ENCODE measurements at regions not wholly inside any gene's neighbourhood (a gene's known extent, or its start where the extent isn't known, plus 50 kb on each side); places are given as distances from the start of the nearest gene placed in this dataset.
"Not testable (repeated sequence)": the region's sequence is repeated elsewhere in the genome, so short reads cannot be mapped to it uniquely, and the experiment has no call there.

- TF ChIP-seq CTCF (IDR thresholded peaks at IDR 0.05; ENCODE audit: insufficient read depth, low read length): no peak
- no peak for DNase-seq (ENCODE audit: low read depth)
- no peak overlapping the region for H3K4me3 ChIP-seq (ENCODE audit: low read depth, low read length)
Measured at GRCh38 chr9:73441223-73441622, 289.6 kb downstream of the ANXA1 start.

GRCh38 chr9:73441890-73442818 is 290.5 kb downstream of the ANXA1 start:
- no peak for DNase-seq (ENCODE audit: low read depth)
- TF ChIP-seq CTCF (IDR thresholded peaks at IDR 0.05; ENCODE audit: insufficient read depth, low read length): no peak
- no peak overlapping the region for H3K4me3 ChIP-seq (ENCODE audit: low read depth, low read length)

GRCh38 chr9:73444821-73445220 is 293.2 kb downstream of the ANXA1 start:
- no peak for TF ChIP-seq CTCF (IDR thresholded peaks at IDR 0.05; ENCODE audit: insufficient read depth, low read length)
- no peak for DNase-seq (ENCODE audit: low read depth)
- H3K4me3 ChIP-seq (ENCODE audit: low read depth, low read length): no peak overlapping the region

- not testable (repeated sequence) for H3K4me3 ChIP-seq (ENCODE audit: low read depth, low read length)
- peak; percentile 4 for DNase-seq (ENCODE audit: low read depth)
Measured at GRCh38 chr9:73445384-73445783, 293.7 kb downstream of the ANXA1 start.

- TF ChIP-seq CTCF (IDR thresholded peaks at IDR 0.05; ENCODE audit: insufficient read depth, low read length): no peak
- no peak overlapping the region for H3K4me3 ChIP-seq (ENCODE audit: low read depth, low read length)
- no peak for DNase-seq (ENCODE audit: low read depth)
Measured at GRCh38 chr9:73446306-73446705, 294.6 kb downstream of the ANXA1 start.

GRCh38 chr9:73451003-73451402 is 299.3 kb downstream of the ANXA1 start:
- no peak for TF ChIP-seq CTCF (IDR thresholded peaks at IDR 0.05; ENCODE audit: insufficient read depth, low read length)
- H3K4me3 ChIP-seq (ENCODE audit: low read depth, low read length): no peak overlapping the region
- DNase-seq (ENCODE audit: low read depth): no peak

GRCh38 chr9:73459817-73460216 is 308.2 kb downstream of the ANXA1 start:
- no peak for DNase-seq (ENCODE audit: low read depth)
- TF ChIP-seq CTCF (IDR thresholded peaks at IDR 0.05; ENCODE audit: insufficient read depth, low read length): no peak

More at GRCh38 chr9:73459817-73460216, 308.2 kb downstream of the ANXA1 start:
- H3K4me3 ChIP-seq (ENCODE audit: low read depth, low read length): no peak overlapping the region

Measured in fibroblast of the aortic adventitia (primary cell).